ENCODE measurements at regions not wholly inside any gene's neighbourhood (a gene's known extent, or its start where the extent isn't known, plus 50 kb on each side); places are given as distances from the start of the nearest gene placed in this dataset.

DNA sequence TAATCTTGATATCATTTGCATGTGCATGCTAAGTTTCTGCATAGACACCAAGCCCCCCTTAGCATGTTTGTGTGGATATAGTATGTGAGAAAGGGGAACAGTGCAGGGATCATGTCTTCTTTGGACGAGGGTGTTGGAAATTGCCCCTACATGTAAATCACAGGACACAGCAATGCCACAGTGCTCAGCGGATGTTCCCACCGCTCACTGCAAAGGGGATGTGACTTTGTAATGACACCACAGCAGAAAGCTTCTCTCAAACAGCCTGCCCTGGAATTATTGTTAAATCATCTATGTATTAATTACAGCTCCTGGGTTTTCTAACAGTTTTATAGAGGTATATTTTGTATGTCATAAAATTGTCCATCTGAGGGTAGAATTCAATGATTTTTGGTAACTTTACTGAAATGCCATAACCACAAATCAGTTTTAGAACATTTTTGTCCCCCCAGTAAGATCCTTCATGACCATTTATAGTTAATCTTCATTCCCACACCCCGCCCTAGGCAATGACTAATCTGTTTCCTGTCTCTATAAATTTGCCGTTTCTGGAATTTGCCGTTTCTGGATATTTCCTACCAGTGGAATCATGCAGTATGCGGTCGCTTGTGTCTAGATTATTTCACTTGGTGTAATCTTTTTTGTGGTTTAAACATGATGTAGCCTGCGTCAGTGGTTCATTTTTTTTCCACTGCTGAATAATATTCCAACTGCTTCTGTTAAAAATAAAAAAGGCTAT lies 648.5 kb upstream of the WWC1 start:
- H3K4me3 ChIP-seq = no peak overlapping the region
- no peak overlapping the region for H3K27ac ChIP-seq
- TF ChIP-seq, protein P1, sequence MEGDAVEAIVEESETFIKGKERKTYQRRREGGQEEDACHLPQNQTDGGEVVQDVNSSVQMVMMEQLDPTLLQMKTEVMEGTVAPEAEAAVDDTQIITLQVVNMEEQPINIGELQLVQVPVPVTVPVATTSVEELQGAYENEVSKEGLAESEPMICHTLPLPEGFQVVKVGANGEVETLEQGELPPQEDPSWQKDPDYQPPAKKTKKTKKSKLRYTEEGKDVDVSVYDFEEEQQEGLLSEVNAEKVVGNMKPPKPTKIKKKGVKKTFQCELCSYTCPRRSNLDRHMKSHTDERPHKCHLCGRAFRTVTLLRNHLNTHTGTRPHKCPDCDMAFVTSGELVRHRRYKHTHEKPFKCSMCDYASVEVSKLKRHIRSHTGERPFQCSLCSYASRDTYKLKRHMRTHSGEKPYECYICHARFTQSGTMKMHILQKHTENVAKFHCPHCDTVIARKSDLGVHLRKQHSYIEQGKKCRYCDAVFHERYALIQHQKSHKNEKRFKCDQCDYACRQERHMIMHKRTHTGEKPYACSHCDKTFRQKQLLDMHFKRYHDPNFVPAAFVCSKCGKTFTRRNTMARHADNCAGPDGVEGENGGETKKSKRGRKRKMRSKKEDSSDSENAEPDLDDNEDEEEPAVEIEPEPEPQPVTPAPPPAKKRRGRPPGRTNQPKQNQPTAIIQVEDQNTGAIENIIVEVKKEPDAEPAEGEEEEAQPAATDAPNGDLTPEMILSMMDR (IDR thresholded peaks at IDR 0.05) = no peak
- ATAC-seq = no peak
- DNase-seq = no peak
- H3K9me3 ChIP-seq = no peaks in the 10 kb centered on the region
- intact Hi-C loops (cut with DNase I) = no loop called here
- H3K4me1 ChIP-seq = no peaks in the 10 kb centered on the region
- H3K36me3 ChIP-seq = no peaks in the 10 kb centered on the region
- H3K27me3 ChIP-seq = no peaks in the 10 kb centered on the region

DNA sequence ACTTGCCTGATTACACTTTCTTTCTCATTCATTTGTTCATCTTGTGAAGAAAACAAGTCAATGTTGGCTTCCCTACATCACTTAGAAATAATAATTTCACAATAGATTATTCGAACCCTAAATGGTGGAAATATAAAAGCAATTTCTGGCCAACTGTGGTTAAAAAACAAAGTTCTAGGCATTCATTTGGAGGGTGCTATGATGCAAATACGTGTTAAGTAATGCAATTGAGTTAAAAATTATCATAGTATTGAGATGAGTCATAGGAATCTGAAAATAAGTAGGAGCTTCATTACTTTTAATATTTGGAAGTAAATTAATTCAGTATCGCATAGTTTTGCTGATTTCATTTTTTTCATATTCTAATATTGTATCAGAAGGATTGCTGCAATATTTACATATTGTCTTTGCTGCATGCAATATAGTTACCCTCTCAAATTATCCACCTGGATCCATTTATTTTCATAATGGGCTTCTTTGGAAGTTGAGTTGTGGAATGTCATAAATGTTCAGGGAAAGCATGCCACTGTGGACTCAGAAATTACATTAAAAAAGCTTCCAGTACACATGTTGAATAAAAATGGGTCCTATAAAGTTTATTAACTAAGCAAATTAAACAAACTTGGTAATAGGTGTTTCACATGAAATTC lies 647.7 kb upstream of the WWC1 start:
- no peaks in the 10 kb centered on the region for H3K27me3 ChIP-seq
- TF ChIP-seq, protein P1 (IDR thresholded peaks at IDR 0.05) = no peak
- no peak for DNase-seq
- H3K4me1 ChIP-seq = no peaks in the 10 kb centered on the region
- ATAC-seq = no peak
- no peak overlapping the region for H3K4me3 ChIP-seq
- no peaks in the 10 kb centered on the region for H3K9me3 ChIP-seq
- H3K27ac ChIP-seq = no peak overlapping the region
- intact Hi-C loops (cut with DNase I) = no loop called here
- no peaks in the 10 kb centered on the region for H3K36me3 ChIP-seq

DNA sequence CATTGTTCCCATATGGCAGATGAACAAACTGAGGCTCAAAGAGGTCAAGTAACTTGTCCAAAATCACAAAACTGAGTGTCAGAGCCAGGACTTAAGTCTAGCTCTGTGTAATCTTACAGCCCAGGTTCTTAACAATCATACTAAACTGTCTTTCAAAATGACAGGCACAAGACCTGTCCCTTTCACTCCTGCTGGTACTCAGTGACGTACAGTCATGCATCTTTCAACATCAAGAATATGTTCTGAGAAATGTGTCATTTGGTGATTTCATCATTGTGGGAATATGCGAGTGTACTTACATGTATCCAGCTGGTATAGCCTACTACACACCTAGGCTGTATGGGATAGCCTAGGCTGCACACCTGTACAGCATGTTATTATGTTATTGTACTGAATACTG lies 646.8 kb upstream of the WWC1 start:
- H3K4me3 ChIP-seq = no peak overlapping the region
- no peak overlapping the region for H3K27ac ChIP-seq
- TF ChIP-seq, protein P1 (IDR thresholded peaks at IDR 0.05) = no peak
- ATAC-seq (no peak), DNase-seq (no peak)
- intact Hi-C loops (cut with DNase I) = no loop called here
- H3K4me1 ChIP-seq = no peaks in the 10 kb centered on the region
- H3K27me3 ChIP-seq = no peaks in the 10 kb centered on the region
- H3K9me3 ChIP-seq = no peaks in the 10 kb centered on the region
- H3K36me3 ChIP-seq = no peaks in the 10 kb centered on the region

DNA sequence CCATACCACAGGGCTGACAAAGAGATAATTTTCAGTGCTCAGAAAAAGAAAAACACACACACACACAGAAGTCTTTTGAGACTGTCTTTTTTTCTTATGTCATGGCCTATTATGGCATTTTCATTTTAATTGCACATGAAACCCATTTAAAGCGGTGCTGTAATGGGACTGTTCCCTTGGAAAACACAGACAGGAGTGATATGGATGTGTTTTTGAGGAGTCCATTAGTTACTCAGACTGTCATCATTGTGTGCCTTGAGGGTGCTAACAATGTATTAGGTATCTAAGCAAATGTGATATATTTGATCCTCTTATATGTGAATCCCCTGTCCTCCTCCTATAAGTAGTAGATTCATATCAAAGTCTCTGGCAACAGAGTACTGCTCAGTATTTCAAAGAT lies 642.0 kb upstream of the WWC1 start:
- Histone ChIP-seq H3K27me3 (no peaks in the 10 kb centered on the region), H3K4me3 (no peak overlapping the region), H3K27ac (no peak overlapping the region), H3K36me3 (no peaks in the 10 kb centered on the region), H3K9me3 (no peaks in the 10 kb centered on the region), H3K4me1 (no peaks in the 10 kb centered on the region)
- ATAC-seq = no peak
- DNase-seq = no peak
- TF ChIP-seq, protein P1 (IDR thresholded peaks at IDR 0.05) = no peak
- intact Hi-C loops (cut with DNase I) = no loop called here

DNA sequence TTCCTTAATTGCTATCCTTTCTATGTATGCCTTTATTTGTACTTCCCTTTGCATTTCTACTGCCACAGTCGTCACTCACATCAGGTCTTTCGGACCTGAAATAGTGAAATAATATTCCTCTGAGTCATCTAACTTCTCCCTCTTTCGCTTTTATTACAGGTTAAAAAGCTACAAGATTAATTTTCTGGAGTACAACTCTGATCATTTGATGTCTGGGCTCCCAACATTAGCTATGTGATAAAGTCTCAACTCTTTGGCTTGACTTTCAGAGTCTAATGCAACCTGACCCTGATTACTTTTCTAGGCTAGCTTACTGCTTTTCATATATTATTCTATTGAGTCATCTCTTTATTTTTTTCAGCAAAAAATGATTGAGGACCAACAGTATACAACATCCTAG lies 638.8 kb upstream of the WWC1 start:
- DNase-seq (no peak), ATAC-seq (no peak)
- Histone ChIP-seq H3K9me3 (no peaks in the 10 kb centered on the region), H3K36me3 (no peaks in the 10 kb centered on the region), H3K4me3 (no peak overlapping the region), H3K27me3 (no peaks in the 10 kb centered on the region), H3K4me1 (no peaks in the 10 kb centered on the region), H3K27ac (no peak overlapping the region)
- TF ChIP-seq, protein P1 (IDR thresholded peaks at IDR 0.05) = no peak
- intact Hi-C loops (cut with DNase I) = no loop called here

All from upper lobe of right lung (tissue), 1 donor.